ENCODE measurements at regions not wholly inside any gene's neighbourhood (a gene's known extent, or its start where the extent isn't known, plus 50 kb on each side); places are given as distances from the start of the nearest gene placed in this dataset.

GRCh38 chr3:157981819-157982218 lies 124.4 kb downstream of the SHOX2 start:
- Histone ChIP-seq H3F3A (ENCODE audit: insufficient read depth, low read length) (no peaks in the 10 kb centered on the region), H3K4me2 (ENCODE audit: low read length) (no peak overlapping the region), H3K4me1 (ENCODE audit: insufficient read depth, low read length, severe bottlenecking) (no peaks in the 10 kb centered on the region), H3K36me3 (ENCODE audit: insufficient read depth, low read length) (no peaks in the 10 kb centered on the region), H3K27ac (ENCODE audit: low read depth, low read length, poor library complexity, severe bottlenecking) (no peak overlapping the region), H3K9me3 (ENCODE audit: low read length) (no peaks in the 10 kb centered on the region), H2AFZ (ENCODE audit: low read length) (no peak overlapping the region), H4K20me1 (ENCODE audit: insufficient read depth, low read length) (no peaks in the 10 kb centered on the region), H3K9ac (ENCODE audit: low read length) (no peak overlapping the region), H3K79me2 (ENCODE audit: insufficient read depth, low read length) (no peaks in the 10 kb centered on the region), H3K9me2 (ENCODE audit: low read depth, low read length) (no peaks in the 10 kb centered on the region), H3K4me3 (ENCODE audit: low read depth, low read length, poor library complexity, severe bottlenecking) (no peak overlapping the region), H3K27me3 (ENCODE audit: insufficient read depth, low read length) (no peaks in the 10 kb centered on the region)
- TF ChIP-seq CTCF (IDR thresholded peaks at IDR 0.05; ENCODE audit: low read length) (no peak), EZH2 (IDR thresholded peaks at IDR 0.05; ENCODE audit: borderline replicate concordance, low read length) (no peak)

GRCh38 chr3:157979022-157979421 lies 127.2 kb downstream of the SHOX2 start:
- no peak for TF ChIP-seq EZH2 (IDR thresholded peaks at IDR 0.05; ENCODE audit: borderline replicate concordance, low read length)
- no peak for TF ChIP-seq CTCF (IDR thresholded peaks at IDR 0.05; ENCODE audit: low read length)

GRCh38 chr3:157961665-157962064 lies 144.6 kb downstream of the SHOX2 start:
- H3K9me3 ChIP-seq (ENCODE audit: low read length): no peaks in the 10 kb centered on the region
- H3K36me3 ChIP-seq (ENCODE audit: insufficient read depth, low read length): no peaks in the 10 kb centered on the region
- H3K9ac ChIP-seq (ENCODE audit: low read length): no peak overlapping the region
- H3K27me3 ChIP-seq (ENCODE audit: insufficient read depth, low read length): no peaks in the 10 kb centered on the region
- H3K4me2 ChIP-seq (ENCODE audit: low read length): no peak overlapping the region
- no peaks in the 10 kb centered on the region for H3K9me2 ChIP-seq (ENCODE audit: low read depth, low read length)
- H4K20me1 ChIP-seq (ENCODE audit: insufficient read depth, low read length): no peaks in the 10 kb centered on the region
- H2AFZ ChIP-seq (ENCODE audit: low read length): no peak overlapping the region
- no peaks in the 10 kb centered on the region for H3K4me1 ChIP-seq (ENCODE audit: insufficient read depth, low read length, severe bottlenecking)
- H3F3A ChIP-seq (ENCODE audit: insufficient read depth, low read length): no peaks in the 10 kb centered on the region
- no peak for TF ChIP-seq EZH2 (IDR thresholded peaks at IDR 0.05; ENCODE audit: borderline replicate concordance, low read length)
- no peak for TF ChIP-seq CTCF (IDR thresholded peaks at IDR 0.05; ENCODE audit: low read length)
- H3K4me3 ChIP-seq (ENCODE audit: low read depth, low read length, poor library complexity, severe bottlenecking): no peak overlapping the region
- no peaks in the 10 kb centered on the region for H3K79me2 ChIP-seq (ENCODE audit: insufficient read depth, low read length)
- no peak overlapping the region for H3K27ac ChIP-seq (ENCODE audit: low read depth, low read length, poor library complexity, severe bottlenecking)

More at GRCh38 chr3:157979022-157979421, 127.2 kb downstream of the SHOX2 start:
- Histone ChIP-seq H3K79me2 (ENCODE audit: insufficient read depth, low read length) (no peaks in the 10 kb centered on the region), H2AFZ (ENCODE audit: low read length) (no peak overlapping the region), H3K27ac (ENCODE audit: low read depth, low read length, poor library complexity, severe bottlenecking) (no peak overlapping the region), H3K36me3 (ENCODE audit: insufficient read depth, low read length) (no peaks in the 10 kb centered on the region), H4K20me1 (ENCODE audit: insufficient read depth, low read length) (no peaks in the 10 kb centered on the region), H3K9me2 (ENCODE audit: low read depth, low read length) (no peaks in the 10 kb centered on the region), H3K4me1 (ENCODE audit: insufficient read depth, low read length, severe bottlenecking) (no peaks in the 10 kb centered on the region), H3K9me3 (ENCODE audit: low read length) (no peaks in the 10 kb centered on the region), H3K4me3 (ENCODE audit: low read depth, low read length, poor library complexity, severe bottlenecking) (no peak overlapping the region), H3F3A (ENCODE audit: insufficient read depth, low read length) (no peaks in the 10 kb centered on the region), H3K9ac (ENCODE audit: low read length) (no peak overlapping the region), H3K4me2 (ENCODE audit: low read length) (no peak overlapping the region), H3K27me3 (ENCODE audit: insufficient read depth, low read length) (no peaks in the 10 kb centered on the region)
